GM11168 (cell line): ENCODE measurements at regions not wholly inside any gene's neighbourhood (a gene's known extent, or its start where the extent isn't known, plus 50 kb on each side); places are given as distances from the start of the nearest gene placed in this dataset.
"Not testable (repeated sequence)": the region's sequence is repeated elsewhere in the genome, so short reads cannot be mapped to it uniquely, and the experiment has no call there.

Source experiments
- in situ Hi-C: fragments of 300-500 bp; cut with MboI; formaldehyde crosslinking; loops from one replicate; pipeline ENCODE4 v1.12.0; 2022; ENCODE audit warnings: low sequenced_read_pairs; ENCODE audit not compliant: unreplicated experiment

DNA sequence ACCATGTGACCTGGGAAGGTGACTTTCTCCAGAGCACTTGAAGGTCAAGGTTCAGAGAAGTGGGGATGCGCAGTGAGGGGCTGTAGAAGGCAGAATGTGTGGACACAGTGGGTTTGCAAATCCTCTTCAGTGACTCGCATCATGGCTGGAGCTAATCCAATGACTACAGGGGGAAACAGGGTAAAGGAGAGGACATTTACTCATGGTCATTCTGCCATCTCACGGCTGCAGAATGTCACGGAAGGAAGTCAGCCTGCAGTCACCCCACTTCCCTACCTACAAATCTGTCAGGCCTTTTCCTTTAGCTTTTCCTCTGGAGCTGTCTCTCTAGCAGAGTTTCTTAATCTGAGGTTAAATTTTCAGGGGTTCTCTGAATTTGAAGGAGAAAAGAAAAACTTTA is 337.6 kb downstream of the CDC5L start:
- in situ Hi-C loops = no loop called here

DNA sequence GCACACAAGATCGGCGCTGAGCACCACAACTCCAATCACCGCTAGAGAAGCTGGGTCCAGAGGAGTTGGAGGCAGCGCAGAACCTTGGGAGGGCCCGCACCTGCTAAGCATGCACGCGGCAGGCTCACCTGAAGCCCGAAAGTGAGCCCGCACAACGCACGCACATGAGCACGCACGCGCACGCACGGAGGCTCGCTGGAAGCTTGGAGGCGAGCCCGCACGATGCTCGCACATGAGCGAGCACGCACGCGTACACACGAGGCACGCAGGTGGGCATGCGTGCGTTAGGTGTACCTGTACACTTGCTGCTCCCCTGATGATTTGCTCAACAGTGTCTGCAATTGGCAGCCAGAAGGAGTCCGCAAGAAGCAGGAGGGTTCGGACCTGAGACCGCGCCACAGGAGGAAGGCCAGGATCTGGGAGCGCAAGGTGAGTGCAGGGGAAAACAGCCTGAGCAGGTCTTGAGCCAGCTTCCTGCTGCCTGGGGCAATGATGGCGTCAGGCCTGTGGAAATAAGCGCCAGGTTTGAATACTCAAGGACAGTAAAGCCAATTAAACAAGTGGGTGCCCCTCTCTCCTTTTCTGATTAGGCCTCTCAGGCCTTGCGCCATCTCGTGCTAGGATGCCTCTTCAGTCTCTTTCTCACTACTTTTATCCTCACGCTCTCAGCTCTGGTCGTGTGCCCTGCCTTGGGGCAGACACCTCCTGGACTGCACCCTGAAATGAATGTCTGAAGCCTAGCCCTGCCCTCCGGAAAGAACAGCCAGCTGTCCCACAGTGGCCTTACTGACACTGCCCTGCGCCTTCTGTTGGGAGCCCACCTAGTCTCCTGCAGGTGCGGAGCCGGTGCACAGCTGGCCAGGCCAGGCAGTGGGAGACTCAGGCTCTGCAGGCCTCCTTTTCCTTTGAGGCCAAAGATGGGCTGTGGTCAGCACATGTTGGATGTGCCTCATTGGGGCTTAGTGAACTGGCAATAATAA is 340.4 kb downstream of the CDC5L start:
- in situ Hi-C loops = no loop called here

DNA sequence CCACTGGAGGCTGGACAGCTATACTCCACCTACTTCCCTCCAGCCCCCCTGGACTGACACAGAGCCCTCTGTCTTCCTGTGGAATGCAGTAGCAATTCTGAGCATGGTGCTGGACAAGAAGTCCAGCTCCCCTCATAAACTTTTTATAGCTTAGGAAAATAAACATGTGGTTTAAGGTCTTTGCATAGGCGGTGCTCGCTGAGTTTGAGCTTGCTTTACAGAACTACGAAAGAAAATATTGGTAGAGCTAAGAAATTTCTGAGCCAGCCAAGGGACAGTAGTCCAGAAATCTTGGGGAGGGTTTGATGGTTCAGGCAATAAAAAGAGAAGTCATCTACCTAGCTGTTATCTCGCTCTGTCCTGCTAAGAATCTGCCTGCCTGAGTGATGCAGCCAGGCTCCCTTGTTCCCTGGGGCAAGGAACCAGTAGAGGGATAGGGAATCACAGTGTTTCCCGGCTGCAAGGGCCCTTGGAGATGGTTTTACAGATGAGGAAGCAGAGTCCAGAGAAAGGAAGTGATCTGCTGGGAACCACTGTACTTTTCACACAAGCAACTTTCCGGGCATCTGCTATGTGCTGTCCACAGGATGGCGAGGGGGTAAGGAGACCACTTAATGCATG is 343.4 kb downstream of the CDC5L start:
- in situ Hi-C loops = no loop called here

DNA sequence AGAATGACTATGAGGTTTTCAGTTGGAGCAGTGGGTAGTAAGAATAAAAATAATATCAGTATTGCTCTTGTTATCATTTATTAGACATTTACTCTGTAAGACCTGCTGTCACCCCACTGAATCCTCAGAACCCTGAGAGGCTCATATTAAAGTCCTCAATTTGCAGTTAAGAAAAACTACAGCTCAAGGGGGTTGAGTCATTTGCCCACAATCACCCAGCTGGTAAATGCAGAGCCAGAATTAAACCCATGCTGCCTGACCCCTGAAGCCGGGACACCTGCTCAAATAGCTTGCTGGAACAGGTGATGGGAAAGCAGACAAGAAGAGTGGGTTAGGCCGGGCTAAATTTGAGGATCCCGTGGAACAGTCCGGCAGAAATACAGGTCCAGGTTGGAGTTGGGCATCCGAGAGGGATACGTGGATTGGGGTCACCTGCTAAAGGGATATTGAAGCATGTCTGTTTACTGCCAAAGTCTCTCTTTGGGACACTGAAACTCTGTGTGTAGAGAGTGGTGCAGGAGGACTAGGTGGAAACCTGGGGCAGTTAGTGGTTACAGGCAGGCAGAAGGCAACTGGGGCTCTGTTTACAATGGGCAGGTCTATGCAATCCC is 344.1 kb downstream of the CDC5L start:
- in situ Hi-C loops = no loop called here

DNA sequence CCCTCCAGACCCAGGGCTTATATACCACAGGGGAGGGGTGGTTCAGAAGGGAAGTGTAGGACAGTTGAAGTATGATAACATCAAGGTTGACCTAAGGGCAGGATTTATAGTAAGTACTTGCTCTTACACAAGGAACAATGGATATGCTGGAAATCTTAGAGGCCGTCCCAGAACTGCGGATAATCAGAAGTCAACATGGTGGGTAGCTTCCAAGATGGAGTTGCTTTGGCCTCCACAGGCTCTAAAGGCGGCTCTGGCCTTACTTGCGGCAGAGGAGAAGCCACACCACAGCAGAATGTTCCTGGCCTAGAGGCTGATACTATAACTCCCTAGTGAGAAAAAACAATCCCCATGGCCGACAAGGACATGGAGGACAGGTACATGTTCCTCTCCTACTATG is 344.7 kb downstream of the CDC5L start:
- in situ Hi-C loops = no loop called here

DNA sequence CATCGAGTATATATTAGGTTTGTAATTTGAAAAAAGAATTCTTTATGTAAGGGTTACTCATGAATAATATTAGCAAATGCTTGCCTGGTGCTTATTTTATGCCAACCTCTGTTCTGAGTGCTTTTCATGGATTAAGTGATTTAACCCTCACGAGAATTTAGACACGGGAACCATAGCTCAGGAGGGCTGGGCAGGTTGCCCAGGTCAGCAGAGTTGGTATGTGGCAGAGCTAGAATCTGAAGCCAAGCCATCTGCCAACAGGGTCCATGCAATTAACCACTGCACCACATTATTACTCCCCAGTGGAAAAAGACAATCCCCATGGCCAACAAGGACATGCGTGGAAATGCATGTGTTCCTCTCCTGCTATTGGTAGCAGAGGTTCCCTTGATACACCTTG is 345.6 kb downstream of the CDC5L start:
- in situ Hi-C loops = no loop called here

DNA sequence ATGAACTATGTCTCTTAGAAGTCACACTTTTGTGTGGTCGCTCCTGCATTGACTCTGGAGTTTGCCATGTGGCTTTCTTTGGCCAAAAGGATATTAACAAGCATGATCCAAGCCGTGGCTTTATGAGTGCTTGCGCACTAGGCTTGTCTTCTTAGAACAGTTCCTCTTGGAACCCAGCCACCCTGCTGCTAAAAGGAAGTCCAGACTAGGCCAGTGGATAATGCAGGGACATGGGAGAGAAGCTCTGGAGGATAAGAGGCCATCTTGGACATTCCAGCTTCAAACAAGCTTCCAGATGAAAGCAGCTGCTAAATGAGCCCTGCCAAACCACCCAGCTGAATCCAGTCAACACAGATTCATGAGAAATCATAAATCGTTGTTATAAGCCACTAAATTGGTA is 346.4 kb downstream of the CDC5L start:
- in situ Hi-C loops = no loop called here

DNA sequence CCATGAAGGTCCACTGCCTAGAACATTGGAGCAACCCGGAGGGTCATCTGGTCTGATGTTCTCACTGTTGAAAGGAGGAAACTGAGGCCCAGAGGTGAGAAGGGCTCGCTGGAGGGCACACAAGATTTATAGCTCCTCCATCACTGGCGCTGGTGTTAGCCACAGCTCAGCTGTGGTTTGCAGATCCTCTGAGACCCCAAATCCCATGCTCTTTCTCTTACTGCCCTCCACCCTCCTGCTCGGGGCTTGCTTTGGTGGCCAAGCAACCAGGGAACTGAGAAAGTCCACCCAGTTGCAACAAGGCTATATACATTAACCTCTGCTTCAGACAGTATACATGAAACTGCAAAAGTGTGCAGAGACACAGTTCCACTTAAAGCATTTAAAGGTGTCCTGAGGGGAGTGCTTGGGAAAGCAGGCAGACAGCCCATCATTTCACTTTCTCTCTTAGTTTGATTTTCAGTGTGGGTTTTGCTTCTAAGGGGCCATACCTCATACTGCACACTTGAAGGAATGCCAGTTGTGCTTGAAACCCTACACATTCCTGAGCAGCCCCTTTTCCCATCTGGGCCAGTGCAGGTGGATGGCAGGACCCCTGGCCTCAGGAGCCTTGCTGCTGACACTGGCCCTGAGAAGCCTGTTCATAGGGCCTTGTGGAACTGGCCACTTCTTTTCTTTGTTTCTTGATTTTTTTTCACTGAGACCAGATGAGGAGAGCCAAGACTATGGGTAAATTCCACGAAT is 347.6 kb downstream of the CDC5L start:
- in situ Hi-C loops = no loop called here

DNA sequence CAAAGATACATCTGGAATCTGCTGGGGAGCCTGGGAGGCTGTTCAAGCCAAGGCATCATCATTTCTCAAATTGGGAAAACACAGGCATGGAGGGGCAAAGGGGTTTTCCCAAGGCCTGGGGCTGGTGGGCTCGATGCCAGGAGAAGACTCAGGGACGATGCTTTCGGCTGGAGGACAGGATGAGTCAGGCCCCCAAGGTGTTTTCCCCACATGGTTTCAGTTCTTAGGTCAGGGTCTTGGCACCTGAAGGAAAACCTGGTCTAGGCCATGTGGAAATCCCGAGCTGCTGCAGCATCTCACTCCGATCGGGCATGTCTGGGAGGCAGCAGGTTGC is 348.1 kb downstream of the CDC5L start:
- in situ Hi-C loops = no loop called here

DNA sequence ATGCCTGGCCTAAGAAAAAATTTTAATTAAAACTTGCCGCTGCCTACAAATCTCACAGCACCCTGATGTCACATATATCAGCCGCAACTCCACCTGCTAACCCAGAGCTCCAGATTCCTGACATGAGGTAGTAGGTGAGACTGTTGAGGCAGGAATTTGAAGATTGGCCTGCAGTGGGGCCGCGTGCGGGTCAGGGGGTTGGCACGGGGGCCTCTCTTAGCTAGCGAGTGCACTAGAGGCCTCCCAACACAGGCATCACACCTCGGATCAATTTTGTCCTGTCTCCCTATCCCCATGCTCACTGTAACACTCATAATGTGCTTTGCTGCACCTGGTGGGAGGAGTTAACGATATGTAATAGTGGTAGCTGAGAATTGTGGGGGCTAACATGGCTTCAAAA is 349.8 kb downstream of the CDC5L start:
- in situ Hi-C loops = no loop called here

DNA sequence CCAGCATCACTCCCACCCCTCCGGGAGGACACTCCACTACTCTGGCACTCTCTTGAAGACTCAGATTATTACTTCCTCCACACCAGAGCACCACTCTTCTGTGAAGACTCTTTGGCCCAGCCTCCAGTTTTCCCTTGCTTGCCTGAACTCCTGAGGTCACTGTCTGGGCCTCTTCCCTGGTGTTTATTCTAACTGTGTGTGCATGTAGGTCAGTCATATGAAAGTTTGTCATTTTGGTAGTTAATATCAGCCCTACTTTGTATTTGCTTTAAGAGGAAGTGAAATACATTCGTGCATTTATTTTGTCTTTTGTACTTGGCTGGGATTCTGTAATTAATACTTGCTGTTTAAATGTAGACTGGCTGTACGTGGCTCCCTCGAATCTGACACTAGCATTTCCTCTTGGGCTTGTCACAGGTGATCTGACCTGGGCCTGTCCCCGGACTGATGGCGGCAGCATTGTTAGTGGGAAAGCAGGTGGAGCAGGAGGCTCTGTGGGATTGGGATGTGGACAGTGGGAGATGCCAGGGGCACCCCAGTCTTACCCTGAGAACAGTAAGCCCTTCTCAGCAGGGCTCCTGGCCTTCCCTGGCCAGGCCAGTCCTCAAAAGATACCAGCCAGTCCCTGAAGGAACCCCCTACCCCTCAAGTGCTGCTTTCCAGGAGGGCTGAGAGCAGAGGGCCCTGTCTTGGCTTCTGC is 350.5 kb downstream of the CDC5L start:
- in situ Hi-C loops = no loop called here

DNA sequence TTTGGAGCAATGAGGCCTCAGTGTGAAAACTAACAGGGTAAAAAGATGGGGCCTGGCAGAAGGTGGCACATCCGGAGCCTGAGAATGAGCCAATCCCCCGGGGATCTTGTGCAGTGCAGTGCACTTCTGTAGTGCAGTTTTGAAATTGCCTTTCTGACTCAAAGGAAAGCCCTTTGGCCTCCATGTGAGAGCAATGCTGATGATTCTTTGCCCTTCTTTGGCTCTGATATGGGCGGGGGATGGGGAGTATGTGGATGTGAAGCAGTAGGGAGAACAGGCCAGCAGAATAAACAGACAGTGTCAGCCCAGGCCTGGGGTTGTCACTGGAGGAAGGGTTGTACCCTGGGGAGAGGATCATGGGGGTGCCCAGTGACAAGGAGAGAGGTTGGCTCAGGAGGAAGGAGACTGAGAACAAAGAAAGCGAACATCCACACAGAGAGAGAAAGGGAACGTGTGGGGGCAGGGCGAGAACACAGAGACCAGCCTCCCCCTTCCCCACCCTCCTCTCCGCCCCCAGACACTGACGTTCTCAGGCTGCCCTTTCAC is 351.2 kb downstream of the CDC5L start:
- in situ Hi-C loops = no loop called here

DNA sequence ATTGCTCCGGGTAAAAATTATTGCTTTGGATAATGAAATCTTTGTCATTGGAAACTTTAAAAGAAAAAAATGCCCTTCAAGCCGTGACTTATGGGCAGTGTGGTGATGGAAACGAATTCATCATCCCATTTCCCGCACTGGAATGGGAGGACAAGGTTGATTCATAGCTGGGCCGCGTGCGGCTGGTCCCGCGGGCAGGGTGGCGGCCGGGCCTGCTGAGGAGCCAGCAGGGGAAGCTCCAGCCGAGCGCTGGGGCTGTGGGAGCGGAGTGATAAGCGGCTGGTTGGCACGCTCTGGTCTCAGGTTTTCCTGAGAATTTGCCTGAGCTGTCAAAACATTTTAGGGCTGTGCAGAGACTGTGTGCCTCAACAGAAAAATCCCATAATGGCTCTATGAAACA is 351.7 kb downstream of the CDC5L start:
- in situ Hi-C loops = no loop called here

DNA sequence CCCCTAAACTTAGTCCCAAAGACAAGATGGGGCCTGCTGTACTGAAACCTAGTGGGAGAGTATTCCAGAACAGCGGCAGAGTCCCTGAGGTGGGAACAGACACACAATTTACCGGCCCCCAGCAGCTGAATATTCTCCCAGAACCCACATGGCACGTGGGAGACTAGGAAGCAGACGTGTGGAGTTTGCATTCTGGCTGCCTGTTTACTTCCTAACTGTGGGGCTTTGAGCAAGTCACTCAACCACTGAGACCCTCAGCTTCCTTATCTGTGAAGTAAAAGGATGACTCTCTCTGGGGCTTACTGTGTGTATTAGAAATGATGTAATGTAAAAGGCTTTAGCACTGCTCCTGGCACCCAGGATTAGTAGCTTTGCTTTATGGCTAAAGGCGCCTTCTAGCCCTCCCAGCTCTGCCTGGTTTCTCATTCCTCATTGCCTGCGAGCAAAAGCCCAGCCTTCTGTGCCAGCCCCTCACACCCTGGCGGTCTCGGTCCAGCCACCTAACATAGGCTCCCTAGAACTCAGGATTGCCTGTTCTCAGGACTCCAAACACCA is 353.1 kb downstream of the CDC5L start:
- in situ Hi-C loops = no loop called here

DNA sequence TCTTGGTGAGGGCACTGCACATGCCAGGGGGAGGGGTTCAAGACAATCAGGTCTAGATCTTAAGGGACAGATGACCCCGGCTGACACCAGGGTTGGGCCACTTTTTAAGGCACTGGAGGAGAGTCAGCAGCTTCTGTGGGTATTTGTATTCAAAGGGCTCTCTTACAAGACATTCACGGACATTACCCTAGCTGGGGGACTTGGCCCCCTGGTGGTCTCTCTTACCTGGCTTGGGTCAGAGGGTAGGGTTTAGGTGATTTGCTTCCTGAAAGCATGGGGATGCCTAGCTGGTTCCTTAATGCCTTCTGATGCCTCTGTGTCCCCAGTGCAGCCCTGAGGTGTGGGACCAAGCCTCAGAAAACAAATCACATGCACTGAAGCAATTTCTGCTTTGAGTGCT is 354.7 kb downstream of the CDC5L start:
- in situ Hi-C loops = no loop called here

DNA sequence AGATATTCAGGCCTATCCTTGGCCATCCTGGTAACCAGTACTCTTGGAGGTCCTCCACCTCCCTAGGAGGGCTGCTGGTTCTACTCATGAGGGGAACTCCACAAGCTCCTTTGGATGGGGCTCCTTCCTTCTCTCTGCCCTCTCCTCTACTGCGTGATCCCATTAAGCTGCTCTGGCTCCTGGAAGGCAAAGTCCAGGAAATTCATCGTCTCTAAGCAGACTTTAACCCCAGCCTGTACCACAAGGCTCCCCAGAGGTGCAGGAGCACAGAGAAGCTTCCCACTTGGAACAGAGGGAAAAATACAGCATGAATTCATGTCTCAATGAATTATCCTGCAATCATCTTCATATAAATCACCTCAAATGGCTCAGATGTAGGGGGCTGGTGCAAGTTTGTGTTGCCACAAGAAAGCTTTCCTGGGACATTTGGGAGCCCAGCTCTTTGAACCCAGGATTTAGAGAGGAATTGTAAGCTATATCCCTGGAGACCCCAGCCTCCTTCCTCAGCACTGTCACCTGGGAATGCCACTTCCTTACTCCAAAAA is 355.4 kb downstream of the CDC5L start:
- in situ Hi-C loops = no loop called here

DNA sequence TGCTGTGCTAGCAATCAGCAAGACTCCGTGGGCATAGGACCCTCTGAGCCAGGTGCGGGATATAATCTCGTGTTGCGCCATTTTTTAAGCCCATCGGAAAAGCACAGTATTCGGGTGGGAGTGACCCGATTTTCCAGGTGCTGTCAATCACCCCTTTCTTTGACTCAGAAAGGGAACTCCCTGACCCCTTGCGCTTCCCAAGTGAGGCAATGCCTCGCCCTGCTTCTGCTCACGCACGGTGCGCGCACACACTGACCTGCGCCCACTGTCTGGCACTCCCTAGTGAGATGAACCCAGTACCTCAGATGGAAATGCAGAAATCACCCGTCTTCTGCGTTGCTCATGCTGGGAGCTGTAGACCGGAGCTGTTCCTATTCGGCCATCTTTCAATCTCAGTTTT is 372.6 kb downstream of the CDC5L start:
- in situ Hi-C loops = not testable (repeated sequence)

DNA sequence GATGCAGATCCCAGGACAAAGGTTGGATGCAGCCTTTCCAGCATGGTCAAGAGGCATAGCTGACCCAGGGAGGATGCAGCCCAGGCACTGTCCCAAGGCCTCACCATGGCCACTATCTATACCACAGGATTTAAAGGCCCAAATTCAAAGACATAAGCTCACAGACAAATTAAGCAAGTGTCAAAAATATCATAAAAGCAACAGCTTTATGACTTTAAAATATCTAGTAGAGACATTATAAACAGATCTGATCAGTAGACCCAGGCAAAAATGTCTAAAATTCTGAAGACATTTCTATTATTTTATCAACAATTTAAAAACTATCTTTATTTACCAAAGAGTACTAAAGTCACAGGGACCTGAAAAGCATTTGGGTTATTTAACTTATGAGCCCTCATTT is 373.5 kb downstream of the CDC5L start:
- in situ Hi-C loops = no loop called here

DNA sequence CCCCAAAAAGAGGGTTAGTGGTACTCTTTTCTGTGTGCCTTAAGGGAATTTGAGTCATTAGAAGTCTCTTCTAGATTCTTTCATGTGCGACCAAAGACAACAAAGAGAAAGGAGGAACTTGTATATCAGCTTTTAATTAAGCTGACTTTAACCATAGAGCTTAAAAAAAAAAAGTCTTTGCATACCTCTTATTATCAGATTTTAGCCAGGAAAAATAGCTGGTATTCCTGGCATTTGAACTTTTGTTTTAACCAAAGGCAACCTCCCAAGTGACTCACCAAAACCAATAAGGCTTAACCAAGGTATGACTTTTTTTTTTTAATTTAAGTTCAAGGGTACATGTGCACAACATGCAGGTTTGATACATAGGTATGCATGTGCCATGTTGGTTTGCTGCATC is 375.0 kb downstream of the CDC5L start:
- in situ Hi-C loops = no loop called here
